ENCODE measurements at regions not wholly inside any gene's neighbourhood (a gene's known extent, or its start where the extent isn't known, plus 50 kb on each side); places are given as distances from the start of the nearest gene placed in this dataset.

DNA sequence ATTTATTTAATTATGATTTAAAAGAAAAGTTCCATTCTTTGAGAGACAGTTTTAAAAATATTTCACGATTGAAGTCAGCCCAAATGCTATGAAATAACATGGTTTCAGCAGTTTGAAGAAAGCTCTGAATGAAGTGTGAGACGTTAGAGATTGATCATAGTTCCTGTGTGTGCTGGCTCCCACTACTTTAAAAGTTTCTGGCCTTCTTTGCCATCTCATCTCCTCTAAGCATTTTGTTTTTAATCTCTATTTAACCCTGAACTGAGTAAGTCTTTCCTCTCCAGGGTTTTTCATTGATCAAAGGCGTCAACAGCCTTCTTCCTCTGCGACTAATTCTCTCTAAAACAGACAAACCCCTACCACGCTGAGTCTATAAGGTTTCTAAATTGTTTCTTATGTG lies 225.3 kb upstream of the B3GALT2 start:
- H3K9ac ChIP-seq (ENCODE audit: low read depth in 1 of 3, low read length in 3 of 3), result no peak overlapping the region
- H3K36me3 ChIP-seq (ENCODE audit: control insufficient read depth in 3 of 3, insufficient read depth in 3 of 3, low read length in 3 of 3), result no peaks in the 10 kb centered on the region
- no peaks in the 10 kb centered on the region for H3K4me1 ChIP-seq (ENCODE audit: control insufficient read depth in 3 of 3, insufficient read depth in 3 of 3, low read length in 3 of 3)
- H3K4me3 ChIP-seq (ENCODE audit: low read length in 3 of 3), result no peak overlapping the region
- no peak overlapping the region for H3K27ac ChIP-seq (ENCODE audit: low read depth, low read length)
- H3K27me3 ChIP-seq (ENCODE audit: control insufficient read depth in 3 of 3, insufficient read depth in 3 of 3, low read length in 3 of 3), result no peaks in the 10 kb centered on the region
- no peaks in the 10 kb centered on the region for H3K9me3 ChIP-seq (ENCODE audit: control insufficient read depth in 3 of 3, low read length in 3 of 3)

DNA sequence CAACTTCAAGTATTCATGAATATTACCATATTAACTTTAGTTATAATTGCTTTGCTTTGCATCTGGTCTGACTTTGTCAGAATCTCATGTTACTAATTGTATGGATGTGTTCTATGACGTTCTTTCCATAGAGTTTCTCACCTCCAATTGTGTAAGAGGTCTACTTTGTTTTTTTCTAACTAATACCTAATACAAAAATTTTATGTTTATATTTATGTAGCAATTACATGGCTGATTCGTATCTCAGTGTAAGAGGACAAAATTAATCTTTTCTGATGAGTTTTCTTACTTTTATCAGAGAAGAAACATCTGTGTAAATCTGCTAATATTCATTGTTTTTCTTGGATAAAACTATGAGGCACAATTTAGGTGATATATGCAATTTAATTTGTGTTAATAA lies 224.8 kb upstream of the B3GALT2 start:
- no peak overlapping the region for H3K9ac ChIP-seq (ENCODE audit: low read depth in 1 of 3, low read length in 3 of 3)
- H3K9me3 ChIP-seq (ENCODE audit: control insufficient read depth in 3 of 3, low read length in 3 of 3), result no peaks in the 10 kb centered on the region
- H3K36me3 ChIP-seq (ENCODE audit: control insufficient read depth in 3 of 3, insufficient read depth in 3 of 3, low read length in 3 of 3), result no peaks in the 10 kb centered on the region
- H3K4me1 ChIP-seq (ENCODE audit: control insufficient read depth in 3 of 3, insufficient read depth in 3 of 3, low read length in 3 of 3), result no peaks in the 10 kb centered on the region
- H3K27ac ChIP-seq (ENCODE audit: low read depth, low read length), result no peak overlapping the region
- H3K4me3 ChIP-seq (ENCODE audit: low read length in 3 of 3), result no peak overlapping the region
- no peaks in the 10 kb centered on the region for H3K27me3 ChIP-seq (ENCODE audit: control insufficient read depth in 3 of 3, insufficient read depth in 3 of 3, low read length in 3 of 3)

GRCh38 chr1:193408782-193409293 lies 222.4 kb upstream of the B3GALT2 start:
- Histone ChIP-seq H3K36me3 (ENCODE audit: control insufficient read depth in 3 of 3, insufficient read depth in 3 of 3, low read length in 3 of 3) (no peaks in the 10 kb centered on the region), H3K4me3 (ENCODE audit: low read length in 3 of 3) (no peak overlapping the region), H3K9me3 (ENCODE audit: control insufficient read depth in 3 of 3, low read length in 3 of 3) (no peaks in the 10 kb centered on the region), H3K27me3 (ENCODE audit: control insufficient read depth in 3 of 3, insufficient read depth in 3 of 3, low read length in 3 of 3) (no peaks in the 10 kb centered on the region), H3K27ac (ENCODE audit: low read depth, low read length) (no peak overlapping the region), H3K9ac (ENCODE audit: low read depth in 1 of 3, low read length in 3 of 3) (peak overlapping the region in 1 of 3 donors; percentile 34), H3K4me1 (ENCODE audit: control insufficient read depth in 3 of 3, insufficient read depth in 3 of 3, low read length in 3 of 3) (no peaks in the 10 kb centered on the region)

DNA sequence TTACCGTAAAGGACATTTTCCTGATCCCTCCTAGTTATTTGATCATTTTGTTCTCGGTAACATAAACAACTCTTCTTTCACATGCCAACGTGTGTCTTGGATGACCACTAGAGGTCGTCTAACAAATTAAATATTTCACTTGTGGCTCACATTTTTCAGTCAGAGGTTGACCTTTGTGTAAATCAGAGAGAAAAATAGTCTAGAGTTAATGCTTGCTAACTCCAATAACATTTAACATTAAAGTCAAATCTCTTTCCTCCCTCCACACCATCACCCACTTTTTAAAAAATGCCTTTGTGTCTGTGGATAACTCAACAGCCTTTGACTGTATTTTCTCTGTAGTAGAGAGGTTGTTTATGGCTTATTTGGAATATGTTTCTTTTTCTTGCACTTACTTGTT lies 220.5 kb upstream of the B3GALT2 start:
- no peak overlapping the region for H3K27ac ChIP-seq (ENCODE audit: low read depth, low read length)

GRCh38 chr1:193404236-193404635 lies 217.8 kb upstream of the B3GALT2 start:
- H3K4me1 ChIP-seq (ENCODE audit: control insufficient read depth in 3 of 3, insufficient read depth in 3 of 3, low read length in 3 of 3), result no peaks in the 10 kb centered on the region
- H3K27ac ChIP-seq (ENCODE audit: low read depth, low read length), result no peak overlapping the region
- no peaks in the 10 kb centered on the region for H3K36me3 ChIP-seq (ENCODE audit: control insufficient read depth in 3 of 3, insufficient read depth in 3 of 3, low read length in 3 of 3)
- H3K9me3 ChIP-seq (ENCODE audit: control insufficient read depth in 3 of 3, low read length in 3 of 3), result no peaks in the 10 kb centered on the region
- H3K9ac ChIP-seq (ENCODE audit: low read depth in 1 of 3, low read length in 3 of 3), result no peak overlapping the region
- no peaks in the 10 kb centered on the region for H3K27me3 ChIP-seq (ENCODE audit: control insufficient read depth in 3 of 3, insufficient read depth in 3 of 3, low read length in 3 of 3)
- no peak overlapping the region for H3K4me3 ChIP-seq (ENCODE audit: low read length in 3 of 3)

More for the DNA sequence above, 220.5 kb upstream of the B3GALT2 start:
- H3K9ac ChIP-seq (ENCODE audit: low read depth in 1 of 3, low read length in 3 of 3), result no peak overlapping the region
- no peaks in the 10 kb centered on the region for H3K36me3 ChIP-seq (ENCODE audit: control insufficient read depth in 3 of 3, insufficient read depth in 3 of 3, low read length in 3 of 3)
- H3K4me1 ChIP-seq (ENCODE audit: control insufficient read depth in 3 of 3, insufficient read depth in 3 of 3, low read length in 3 of 3), result no peaks in the 10 kb centered on the region
- H3K27me3 ChIP-seq (ENCODE audit: control insufficient read depth in 3 of 3, insufficient read depth in 3 of 3, low read length in 3 of 3), result no peaks in the 10 kb centered on the region
- no peak overlapping the region for H3K4me3 ChIP-seq (ENCODE audit: low read length in 3 of 3)
- H3K9me3 ChIP-seq (ENCODE audit: control insufficient read depth in 3 of 3, low read length in 3 of 3), result no peaks in the 10 kb centered on the region

GRCh38 chr1:193402977-193403376 lies 216.6 kb upstream of the B3GALT2 start:
- H3K9me3 ChIP-seq (ENCODE audit: control insufficient read depth in 3 of 3, low read length in 3 of 3), result no peaks in the 10 kb centered on the region
- no peaks in the 10 kb centered on the region for H3K4me1 ChIP-seq (ENCODE audit: control insufficient read depth in 3 of 3, insufficient read depth in 3 of 3, low read length in 3 of 3)
- no peaks in the 10 kb centered on the region for H3K27me3 ChIP-seq (ENCODE audit: control insufficient read depth in 3 of 3, insufficient read depth in 3 of 3, low read length in 3 of 3)
- H3K36me3 ChIP-seq (ENCODE audit: control insufficient read depth in 3 of 3, insufficient read depth in 3 of 3, low read length in 3 of 3), result no peaks in the 10 kb centered on the region
- H3K27ac ChIP-seq (ENCODE audit: low read depth, low read length), result no peak overlapping the region
- H3K4me3 ChIP-seq (ENCODE audit: low read length in 3 of 3), result no peak overlapping the region
- no peak overlapping the region for H3K9ac ChIP-seq (ENCODE audit: low read depth in 1 of 3, low read length in 3 of 3)

DNA sequence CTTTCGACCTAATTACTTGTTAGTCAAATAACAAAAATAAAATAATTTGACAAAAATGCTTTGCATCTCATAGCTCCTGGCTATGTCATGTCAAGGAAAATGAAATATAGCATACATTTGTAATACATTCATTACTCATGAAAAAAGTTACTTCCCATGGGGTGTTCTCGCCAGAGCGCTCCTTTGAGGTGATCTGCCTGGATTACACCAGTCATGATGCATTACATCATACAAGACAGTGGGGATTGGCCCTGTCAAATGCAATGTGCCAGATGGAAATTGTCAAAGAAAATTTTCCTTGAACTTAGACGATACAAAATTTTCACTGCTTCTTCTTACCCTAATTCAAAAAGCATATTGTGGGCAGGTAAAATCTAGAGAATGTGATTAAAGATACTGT lies 215.6 kb upstream of the B3GALT2 start:
- Histone ChIP-seq H3K9ac (ENCODE audit: low read depth in 1 of 3, low read length in 3 of 3) (no peak overlapping the region), H3K9me3 (ENCODE audit: control insufficient read depth in 3 of 3, low read length in 3 of 3) (no peaks in the 10 kb centered on the region), H3K4me1 (ENCODE audit: control insufficient read depth in 3 of 3, insufficient read depth in 3 of 3, low read length in 3 of 3) (no peaks in the 10 kb centered on the region), H3K27me3 (ENCODE audit: control insufficient read depth in 3 of 3, insufficient read depth in 3 of 3, low read length in 3 of 3) (no peaks in the 10 kb centered on the region), H3K27ac (ENCODE audit: low read depth, low read length) (no peak overlapping the region), H3K36me3 (ENCODE audit: control insufficient read depth in 3 of 3, insufficient read depth in 3 of 3, low read length in 3 of 3) (no peaks in the 10 kb centered on the region), H3K4me3 (ENCODE audit: low read length in 3 of 3) (no peak overlapping the region)

GRCh38 chr1:193394336-193394735 lies 207.9 kb upstream of the B3GALT2 start:
- H3K9ac ChIP-seq (ENCODE audit: low read depth in 1 of 3, low read length in 3 of 3), result no peak overlapping the region
- no peaks in the 10 kb centered on the region for H3K4me1 ChIP-seq (ENCODE audit: control insufficient read depth in 3 of 3, insufficient read depth in 3 of 3, low read length in 3 of 3)
- no peaks in the 10 kb centered on the region for H3K36me3 ChIP-seq (ENCODE audit: control insufficient read depth in 3 of 3, insufficient read depth in 3 of 3, low read length in 3 of 3)
- no peak overlapping the region for H3K27ac ChIP-seq (ENCODE audit: low read depth, low read length)
- H3K27me3 ChIP-seq (ENCODE audit: control insufficient read depth in 3 of 3, insufficient read depth in 3 of 3, low read length in 3 of 3), result no peaks in the 10 kb centered on the region
- no peak overlapping the region for H3K4me3 ChIP-seq (ENCODE audit: low read length in 3 of 3)
- no peaks in the 10 kb centered on the region for H3K9me3 ChIP-seq (ENCODE audit: control insufficient read depth in 3 of 3, low read length in 3 of 3)

DNA sequence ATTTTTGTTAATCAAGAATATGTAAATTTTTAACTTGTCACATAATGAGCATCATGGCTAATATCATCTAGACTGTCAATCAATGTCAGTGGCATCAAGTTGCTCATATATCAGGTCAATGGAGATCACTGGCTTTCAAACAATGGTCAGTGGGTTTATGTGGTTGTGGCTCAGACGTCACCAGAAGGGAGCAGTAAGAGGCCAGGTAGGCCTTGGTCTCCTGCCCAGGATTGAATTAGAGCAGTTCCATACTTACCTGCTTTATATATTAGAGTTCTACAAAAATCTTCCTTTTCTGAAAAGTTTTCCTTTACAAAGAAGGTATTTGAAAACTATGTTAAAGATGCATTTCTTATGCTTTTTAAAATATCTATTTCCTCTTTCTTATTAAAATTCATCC lies 206.3 kb upstream of the B3GALT2 start:
- H3K9ac ChIP-seq (ENCODE audit: low read depth in 1 of 3, low read length in 3 of 3), result no peak overlapping the region
- H3K27me3 ChIP-seq (ENCODE audit: control insufficient read depth in 3 of 3, insufficient read depth in 3 of 3, low read length in 3 of 3), result no peaks in the 10 kb centered on the region
- no peak overlapping the region for H3K4me3 ChIP-seq (ENCODE audit: low read length in 3 of 3)
- H3K27ac ChIP-seq (ENCODE audit: low read depth, low read length), result no peak overlapping the region
- no peaks in the 10 kb centered on the region for H3K9me3 ChIP-seq (ENCODE audit: control insufficient read depth in 3 of 3, low read length in 3 of 3)
- no peaks in the 10 kb centered on the region for H3K4me1 ChIP-seq (ENCODE audit: control insufficient read depth in 3 of 3, insufficient read depth in 3 of 3, low read length in 3 of 3)
- H3K36me3 ChIP-seq (ENCODE audit: control insufficient read depth in 3 of 3, insufficient read depth in 3 of 3, low read length in 3 of 3), result no peaks in the 10 kb centered on the region

- Histone ChIP-seq H3K4me1 (ENCODE audit: control insufficient read depth in 3 of 3, insufficient read depth in 3 of 3, low read length in 3 of 3) (no peaks in the 10 kb centered on the region), H3K9ac (ENCODE audit: low read depth in 1 of 3, low read length in 3 of 3) (no peak overlapping the region), H3K36me3 (ENCODE audit: control insufficient read depth in 3 of 3, insufficient read depth in 3 of 3, low read length in 3 of 3) (no peaks in the 10 kb centered on the region), H3K27me3 (ENCODE audit: control insufficient read depth in 3 of 3, insufficient read depth in 3 of 3, low read length in 3 of 3) (no peaks in the 10 kb centered on the region), H3K4me3 (ENCODE audit: low read length in 3 of 3) (no peak overlapping the region), H3K27ac (ENCODE audit: low read depth, low read length) (no peak overlapping the region), H3K9me3 (ENCODE audit: control insufficient read depth in 3 of 3, low read length in 3 of 3) (no peaks in the 10 kb centered on the region)
Measured at GRCh38 chr1:193388683-193389082, 202.3 kb upstream of the B3GALT2 start.

DNA sequence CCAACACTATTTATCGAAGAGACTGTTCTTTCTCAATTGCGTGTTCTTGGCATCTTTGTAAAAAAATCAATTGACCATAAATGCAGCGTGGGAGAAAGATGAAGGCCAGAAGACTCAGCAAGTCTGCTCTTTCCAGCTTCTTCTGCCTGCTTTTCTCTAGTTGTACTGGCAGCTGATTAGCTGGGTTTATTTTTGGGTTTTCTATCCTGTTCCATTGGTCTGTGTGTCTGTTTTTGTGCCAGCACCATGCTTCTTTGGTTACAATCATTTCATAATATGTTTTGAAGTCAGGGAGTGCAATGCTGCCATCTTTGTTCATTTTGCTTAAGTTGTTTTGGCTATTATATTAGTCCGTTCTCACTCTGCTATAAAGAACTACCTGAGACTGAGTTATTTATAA lies 201.8 kb upstream of the B3GALT2 start:
- no peak overlapping the region for H3K27ac ChIP-seq (ENCODE audit: low read depth, low read length)

More for the DNA sequence above, 201.8 kb upstream of the B3GALT2 start:
- Histone ChIP-seq H3K4me1 (ENCODE audit: control insufficient read depth in 3 of 3, insufficient read depth in 3 of 3, low read length in 3 of 3) (no peaks in the 10 kb centered on the region), H3K27me3 (ENCODE audit: control insufficient read depth in 3 of 3, insufficient read depth in 3 of 3, low read length in 3 of 3) (no peaks in the 10 kb centered on the region), H3K9ac (ENCODE audit: low read depth in 1 of 3, low read length in 3 of 3) (no peak overlapping the region), H3K4me3 (ENCODE audit: low read length in 3 of 3) (no peak overlapping the region), H3K36me3 (ENCODE audit: control insufficient read depth in 3 of 3, insufficient read depth in 3 of 3, low read length in 3 of 3) (no peaks in the 10 kb centered on the region), H3K9me3 (ENCODE audit: control insufficient read depth in 3 of 3, low read length in 3 of 3) (no peaks in the 10 kb centered on the region)
